MM.1S (cell line): ENCODE measurements at regions not wholly inside any gene's neighbourhood (a gene's known extent, or its start where the extent isn't known, plus 50 kb on each side); places are given as distances from the start of the nearest gene placed in this dataset.

ENCODE experiments used
- EZH2 ChIP-seq: fragments of 300-600 bp; sonication (generic); optimal IDR thresholded peaks from 2 replicates; pipeline ENCODE3; 2017; ENCODE audit warnings: low read depth, mild to moderate bottlenecking, antibody characterized with exemption, low read length, mixed read lengths
- EZH2phosphoT487 ChIP-seq: fragments of 300-600 bp; sonication (generic); IDR thresholded peaks from 2 replicates; pipeline ENCODE4 v1.6.1; 2018; ENCODE audit warnings: antibody characterized with exemption, low read length
- TF ChIP-seq, protein P1 (sequence below): fragments of 300-600 bp; sonication (generic); IDR thresholded peaks from 2 replicates; pipeline ENCODE4 v1.5.1; 2016; ENCODE audit warnings: antibody characterized with exemption, low read length, mixed read lengths

DNA sequence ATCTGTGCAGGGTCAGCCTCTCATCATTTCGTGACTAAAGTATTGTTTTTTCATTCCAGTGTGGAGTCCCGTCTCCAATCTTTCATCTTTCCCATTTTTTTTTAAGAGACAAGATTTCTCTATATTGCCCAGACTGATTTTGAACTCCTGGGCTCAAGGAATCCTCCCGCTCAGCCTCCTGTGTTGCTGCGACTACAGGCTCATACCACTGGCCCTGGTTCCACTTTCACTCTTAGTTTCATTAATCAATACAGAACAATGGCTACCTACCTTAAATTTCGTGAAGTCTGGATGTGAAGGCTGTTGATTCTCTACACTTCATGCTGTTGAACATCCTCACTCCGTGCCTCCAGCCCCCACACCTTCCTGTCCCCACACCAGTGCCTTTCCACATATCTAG is 97.7 kb upstream of the GREM2 start:
- TF ChIP-seq, protein P1, sequence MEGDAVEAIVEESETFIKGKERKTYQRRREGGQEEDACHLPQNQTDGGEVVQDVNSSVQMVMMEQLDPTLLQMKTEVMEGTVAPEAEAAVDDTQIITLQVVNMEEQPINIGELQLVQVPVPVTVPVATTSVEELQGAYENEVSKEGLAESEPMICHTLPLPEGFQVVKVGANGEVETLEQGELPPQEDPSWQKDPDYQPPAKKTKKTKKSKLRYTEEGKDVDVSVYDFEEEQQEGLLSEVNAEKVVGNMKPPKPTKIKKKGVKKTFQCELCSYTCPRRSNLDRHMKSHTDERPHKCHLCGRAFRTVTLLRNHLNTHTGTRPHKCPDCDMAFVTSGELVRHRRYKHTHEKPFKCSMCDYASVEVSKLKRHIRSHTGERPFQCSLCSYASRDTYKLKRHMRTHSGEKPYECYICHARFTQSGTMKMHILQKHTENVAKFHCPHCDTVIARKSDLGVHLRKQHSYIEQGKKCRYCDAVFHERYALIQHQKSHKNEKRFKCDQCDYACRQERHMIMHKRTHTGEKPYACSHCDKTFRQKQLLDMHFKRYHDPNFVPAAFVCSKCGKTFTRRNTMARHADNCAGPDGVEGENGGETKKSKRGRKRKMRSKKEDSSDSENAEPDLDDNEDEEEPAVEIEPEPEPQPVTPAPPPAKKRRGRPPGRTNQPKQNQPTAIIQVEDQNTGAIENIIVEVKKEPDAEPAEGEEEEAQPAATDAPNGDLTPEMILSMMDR, result no peak
- TF ChIP-seq EZH2 (no peak), EZH2phosphoT487 (no peak)
